LNCAP (cell line): ENCODE measurements at regions not wholly inside any gene's neighbourhood (a gene's known extent, or its start where the extent isn't known, plus 50 kb on each side); places are given as distances from the start of the nearest gene placed in this dataset.

Experiments used
- CTCF ChIP-seq: fragments of 450-650 bp; IDR thresholded peaks from 2 replicates; pipeline ENCODE4 v1.5.1; 2017; ENCODE audit warnings: mild to moderate bottlenecking

- TF ChIP-seq CTCF: no peak
Observed at GRCh38 chr5:125883223-125883622, 540.0 kb upstream of the GRAMD2B start.

DNA sequence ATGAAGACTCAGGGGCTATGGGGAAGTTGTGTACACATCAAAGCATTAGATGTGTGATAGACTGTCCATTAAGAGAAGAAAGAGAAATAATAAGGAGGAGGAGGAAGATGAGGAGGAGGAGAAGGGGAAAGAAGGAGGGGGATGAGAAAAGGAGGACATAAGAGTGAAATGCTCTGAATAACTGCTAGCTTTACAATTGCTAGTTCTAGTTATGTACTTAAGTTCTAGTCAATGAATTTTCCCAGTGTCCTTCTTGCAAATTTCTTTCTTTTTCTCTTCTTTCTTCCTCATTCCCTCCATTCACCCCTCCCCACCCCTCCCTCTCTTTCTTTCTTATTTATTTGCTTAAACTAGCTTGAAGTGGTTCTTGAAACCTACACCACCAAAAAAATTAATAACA is 534.9 kb upstream of the GRAMD2B start:
- no peak for TF ChIP-seq CTCF

GRCh38 chr5:125890511-125890931 is 532.7 kb upstream of the GRAMD2B start:
- TF ChIP-seq CTCF: no peak

- TF ChIP-seq CTCF: no peak
Observed at GRCh38 chr5:125891061-125891725, 532.0 kb upstream of the GRAMD2B start.

- no peak for TF ChIP-seq CTCF
Observed at GRCh38 chr5:125894383-125894782, 528.8 kb upstream of the GRAMD2B start.

- TF ChIP-seq CTCF: no peak
Observed at GRCh38 chr5:125896368-125896767, 526.8 kb upstream of the GRAMD2B start.

DNA sequence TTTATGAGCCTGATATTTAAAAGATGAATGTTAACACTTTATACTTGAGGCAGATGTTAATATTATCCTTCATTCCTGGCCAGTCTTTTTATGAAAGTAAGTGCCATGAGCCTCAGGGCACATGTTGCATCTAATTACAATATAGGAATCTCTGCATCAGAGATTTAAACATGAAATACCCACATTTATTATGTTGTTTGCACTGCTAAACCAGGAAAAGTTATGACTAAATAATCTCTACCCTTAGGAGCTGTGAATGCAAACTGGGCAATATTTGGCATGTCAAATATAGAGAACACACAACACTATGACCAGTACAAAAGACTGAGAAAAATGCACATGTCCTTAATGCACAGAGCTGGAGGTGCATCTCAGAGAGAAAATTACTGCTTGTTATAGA is 526.1 kb upstream of the GRAMD2B start:
- no peak for TF ChIP-seq CTCF
